Adrenal gland (tissue), 5 donors: ENCODE measurements at regions not wholly inside any gene's neighbourhood (a gene's known extent, or its start where the extent isn't known, plus 50 kb on each side); places are given as distances from the start of the nearest gene placed in this dataset.

Experiments used
- POLR2A ChIP-seq, 2 donors: fragments of 450-650 bp; IDR thresholded peaks; one replicate each; pipeline ENCODE4 v1.6.1; 2017; ENCODE audit warnings: antibody characterized with exemption in 2 of 2, mild to moderate bottlenecking in 2 of 2, moderate library complexity in 1 of 2
- TF ChIP-seq, protein P1 (sequence below), 6 experiments: fragments of 450-650 bp in 4 of 6; fragments of 200-600 bp in 2 of 6; sonication (generic) in 1 of 6; IDR thresholded peaks; 1 replicate in 5 of 6; 2 replicates in 1 of 6; pipeline versions ENCODE4 v1.5.1 to v1.8.0; 2016 to 2021; ENCODE audit warnings: antibody characterized with exemption in 6 of 6, mild to moderate bottlenecking in 2 of 6, moderate library complexity in 1 of 6
- donor health status: DM: no; HTN: no; CAD: no.

DNA sequence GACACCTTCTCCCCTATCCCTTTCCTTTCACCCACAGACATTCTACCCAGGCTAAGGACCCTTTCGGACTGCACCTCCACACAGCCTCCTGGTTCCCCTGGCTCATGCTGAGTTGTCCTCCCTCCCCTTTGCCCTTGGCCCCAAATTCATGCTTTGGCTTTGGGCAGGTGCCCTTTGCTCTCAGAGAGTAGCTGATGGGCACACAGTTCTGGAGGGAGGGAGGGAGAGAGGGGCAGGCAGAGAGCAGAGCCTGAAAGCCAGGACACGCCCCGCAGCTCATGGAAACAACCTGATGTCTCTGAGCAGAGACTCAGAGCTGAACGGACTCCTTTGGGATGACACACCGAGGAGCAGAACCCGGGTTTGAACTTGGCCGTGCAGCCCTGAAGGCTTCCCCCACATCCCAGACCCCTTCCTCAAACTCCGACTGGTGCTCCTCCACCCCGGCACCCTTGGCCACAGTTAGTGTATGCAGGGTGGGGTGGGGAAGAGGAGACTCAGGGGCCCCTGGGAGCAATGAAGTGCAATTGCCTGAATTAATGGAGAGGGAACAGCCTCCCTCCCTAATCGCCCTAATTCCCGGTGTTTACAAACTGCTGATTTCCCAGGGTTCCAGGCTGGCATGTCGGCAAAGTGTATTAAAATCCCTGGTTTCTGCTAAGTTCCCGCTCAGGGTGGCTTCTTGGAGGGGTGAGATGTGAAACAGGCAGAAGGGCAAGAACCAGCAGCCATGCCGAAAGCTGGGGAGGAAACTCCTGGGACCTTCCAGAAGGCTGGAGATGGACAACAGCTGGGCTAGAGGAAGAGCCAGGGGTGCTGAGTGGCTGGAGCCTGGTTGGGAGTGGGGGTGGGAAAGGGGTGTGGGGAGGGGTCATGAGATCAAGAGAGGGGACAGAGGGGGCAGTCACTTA is 71.2 kb upstream of the SHISAL1 start:
- TF ChIP-seq, protein P1, sequence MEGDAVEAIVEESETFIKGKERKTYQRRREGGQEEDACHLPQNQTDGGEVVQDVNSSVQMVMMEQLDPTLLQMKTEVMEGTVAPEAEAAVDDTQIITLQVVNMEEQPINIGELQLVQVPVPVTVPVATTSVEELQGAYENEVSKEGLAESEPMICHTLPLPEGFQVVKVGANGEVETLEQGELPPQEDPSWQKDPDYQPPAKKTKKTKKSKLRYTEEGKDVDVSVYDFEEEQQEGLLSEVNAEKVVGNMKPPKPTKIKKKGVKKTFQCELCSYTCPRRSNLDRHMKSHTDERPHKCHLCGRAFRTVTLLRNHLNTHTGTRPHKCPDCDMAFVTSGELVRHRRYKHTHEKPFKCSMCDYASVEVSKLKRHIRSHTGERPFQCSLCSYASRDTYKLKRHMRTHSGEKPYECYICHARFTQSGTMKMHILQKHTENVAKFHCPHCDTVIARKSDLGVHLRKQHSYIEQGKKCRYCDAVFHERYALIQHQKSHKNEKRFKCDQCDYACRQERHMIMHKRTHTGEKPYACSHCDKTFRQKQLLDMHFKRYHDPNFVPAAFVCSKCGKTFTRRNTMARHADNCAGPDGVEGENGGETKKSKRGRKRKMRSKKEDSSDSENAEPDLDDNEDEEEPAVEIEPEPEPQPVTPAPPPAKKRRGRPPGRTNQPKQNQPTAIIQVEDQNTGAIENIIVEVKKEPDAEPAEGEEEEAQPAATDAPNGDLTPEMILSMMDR (IDR thresholded peaks at IDR 0.05), result no peak
- no peak for TF ChIP-seq POLR2A (IDR thresholded peaks at IDR 0.05)
